ENCODE measurements at regions not wholly inside any gene's neighbourhood (a gene's known extent, or its start where the extent isn't known, plus 50 kb on each side); places are given as distances from the start of the nearest gene placed in this dataset.

DNA sequence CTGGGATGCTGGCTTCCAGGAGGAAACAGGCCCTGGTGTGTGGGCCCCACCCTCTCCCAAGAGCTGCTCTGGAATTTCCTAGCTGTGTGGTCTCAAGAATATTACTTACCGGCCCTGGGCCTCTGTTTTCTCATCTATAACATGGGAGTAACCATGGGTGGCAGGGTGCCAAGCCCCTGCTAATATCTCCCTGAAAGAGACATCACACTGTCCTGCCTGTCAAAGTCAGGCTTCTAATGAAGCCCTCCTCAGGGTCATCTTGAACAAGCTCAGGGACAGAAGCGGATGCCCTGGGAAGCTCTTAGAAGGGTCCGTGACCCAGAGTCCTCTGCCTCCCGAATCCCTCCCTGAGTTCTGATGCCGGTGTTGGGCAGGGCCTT is 173.2 kb upstream of the HDAC4 start:
- TF ChIP-seq POLR2AphosphoS5 (IDR thresholded peaks at IDR 0.05; ENCODE audit: low read depth) (no peak), SPI1 (IDR thresholded peaks at IDR 0.05; ENCODE audit: borderline replicate concordance, low read depth) (no peak), GABPA (IDR thresholded peaks at IDR 0.05; ENCODE audit: low read depth) (no peak)
- TF ChIP-seq, protein P1, sequence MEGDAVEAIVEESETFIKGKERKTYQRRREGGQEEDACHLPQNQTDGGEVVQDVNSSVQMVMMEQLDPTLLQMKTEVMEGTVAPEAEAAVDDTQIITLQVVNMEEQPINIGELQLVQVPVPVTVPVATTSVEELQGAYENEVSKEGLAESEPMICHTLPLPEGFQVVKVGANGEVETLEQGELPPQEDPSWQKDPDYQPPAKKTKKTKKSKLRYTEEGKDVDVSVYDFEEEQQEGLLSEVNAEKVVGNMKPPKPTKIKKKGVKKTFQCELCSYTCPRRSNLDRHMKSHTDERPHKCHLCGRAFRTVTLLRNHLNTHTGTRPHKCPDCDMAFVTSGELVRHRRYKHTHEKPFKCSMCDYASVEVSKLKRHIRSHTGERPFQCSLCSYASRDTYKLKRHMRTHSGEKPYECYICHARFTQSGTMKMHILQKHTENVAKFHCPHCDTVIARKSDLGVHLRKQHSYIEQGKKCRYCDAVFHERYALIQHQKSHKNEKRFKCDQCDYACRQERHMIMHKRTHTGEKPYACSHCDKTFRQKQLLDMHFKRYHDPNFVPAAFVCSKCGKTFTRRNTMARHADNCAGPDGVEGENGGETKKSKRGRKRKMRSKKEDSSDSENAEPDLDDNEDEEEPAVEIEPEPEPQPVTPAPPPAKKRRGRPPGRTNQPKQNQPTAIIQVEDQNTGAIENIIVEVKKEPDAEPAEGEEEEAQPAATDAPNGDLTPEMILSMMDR (IDR thresholded peaks at IDR 0.05; ENCODE audit: insufficient read depth, low read length): no peak
- TF ChIP-seq, protein P2, sequence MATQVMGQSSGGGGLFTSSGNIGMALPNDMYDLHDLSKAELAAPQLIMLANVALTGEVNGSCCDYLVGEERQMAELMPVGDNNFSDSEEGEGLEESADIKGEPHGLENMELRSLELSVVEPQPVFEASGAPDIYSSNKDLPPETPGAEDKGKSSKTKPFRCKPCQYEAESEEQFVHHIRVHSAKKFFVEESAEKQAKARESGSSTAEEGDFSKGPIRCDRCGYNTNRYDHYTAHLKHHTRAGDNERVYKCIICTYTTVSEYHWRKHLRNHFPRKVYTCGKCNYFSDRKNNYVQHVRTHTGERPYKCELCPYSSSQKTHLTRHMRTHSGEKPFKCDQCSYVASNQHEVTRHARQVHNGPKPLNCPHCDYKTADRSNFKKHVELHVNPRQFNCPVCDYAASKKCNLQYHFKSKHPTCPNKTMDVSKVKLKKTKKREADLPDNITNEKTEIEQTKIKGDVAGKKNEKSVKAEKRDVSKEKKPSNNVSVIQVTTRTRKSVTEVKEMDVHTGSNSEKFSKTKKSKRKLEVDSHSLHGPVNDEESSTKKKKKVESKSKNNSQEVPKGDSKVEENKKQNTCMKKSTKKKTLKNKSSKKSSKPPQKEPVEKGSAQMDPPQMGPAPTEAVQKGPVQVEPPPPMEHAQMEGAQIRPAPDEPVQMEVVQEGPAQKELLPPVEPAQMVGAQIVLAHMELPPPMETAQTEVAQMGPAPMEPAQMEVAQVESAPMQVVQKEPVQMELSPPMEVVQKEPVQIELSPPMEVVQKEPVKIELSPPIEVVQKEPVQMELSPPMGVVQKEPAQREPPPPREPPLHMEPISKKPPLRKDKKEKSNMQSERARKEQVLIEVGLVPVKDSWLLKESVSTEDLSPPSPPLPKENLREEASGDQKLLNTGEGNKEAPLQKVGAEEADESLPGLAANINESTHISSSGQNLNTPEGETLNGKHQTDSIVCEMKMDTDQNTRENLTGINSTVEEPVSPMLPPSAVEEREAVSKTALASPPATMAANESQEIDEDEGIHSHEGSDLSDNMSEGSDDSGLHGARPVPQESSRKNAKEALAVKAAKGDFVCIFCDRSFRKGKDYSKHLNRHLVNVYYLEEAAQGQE (IDR thresholded peaks at IDR 0.05; ENCODE audit: insufficient replicate concordance, low read depth): no peak
- Histone ChIP-seq H3K4me3 (replicated peaks; ENCODE audit: insufficient read depth, low read length) (no peak overlapping the region), H3K27ac (replicated peaks) (no peak overlapping the region), H3K27me3 (ENCODE audit: insufficient read depth, poor library complexity, severe bottlenecking) (no peaks in the 10 kb centered on the region)
- DNase-seq (ENCODE audit: low read depth in 1 of 2, low spot score in 1 of 2): no peak

DNA sequence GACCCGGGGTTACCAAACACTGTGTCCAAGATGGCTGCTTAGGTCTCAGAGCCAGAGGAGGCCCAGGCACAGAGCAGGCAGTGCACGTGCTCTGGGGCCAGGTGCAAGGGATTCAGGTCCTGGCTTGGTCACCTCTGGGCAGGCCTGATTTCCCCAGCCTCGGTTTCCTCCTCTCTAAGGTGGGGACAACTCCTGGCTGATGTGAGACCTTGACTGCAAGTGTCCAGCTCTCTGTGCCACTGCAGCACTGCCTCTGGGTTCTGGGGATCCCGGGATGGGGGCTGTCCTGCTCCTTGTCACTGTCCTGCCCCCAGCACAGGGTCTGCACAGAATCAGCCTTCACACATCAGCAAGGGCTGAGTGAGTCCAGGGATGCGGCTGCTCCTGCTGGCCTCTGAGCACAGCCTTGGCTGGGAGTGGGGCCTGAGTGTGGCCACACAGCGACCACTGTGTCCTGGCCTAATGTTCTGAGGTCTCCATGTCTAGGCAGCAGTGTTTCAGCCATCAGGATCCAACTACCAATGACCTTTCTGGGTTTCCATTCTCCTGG is 170.2 kb upstream of the HDAC4 start:
- TF ChIP-seq, protein P2 (IDR thresholded peaks at IDR 0.05; ENCODE audit: insufficient replicate concordance, low read depth): no peak
- TF ChIP-seq, protein P1 (IDR thresholded peaks at IDR 0.05; ENCODE audit: insufficient read depth, low read length): no peak
- TF ChIP-seq SPI1 (IDR thresholded peaks at IDR 0.05; ENCODE audit: borderline replicate concordance, low read depth) (no peak), GABPA (IDR thresholded peaks at IDR 0.05; ENCODE audit: low read depth) (no peak), POLR2AphosphoS5 (IDR thresholded peaks at IDR 0.05; ENCODE audit: low read depth) (no peak)
- H3K27ac ChIP-seq (replicated peaks): no peak overlapping the region
- DNase-seq (ENCODE audit: low read depth in 1 of 2, low spot score in 1 of 2): no peak
- H3K27me3 ChIP-seq (ENCODE audit: insufficient read depth, poor library complexity, severe bottlenecking): no peaks in the 10 kb centered on the region
- H3K4me3 ChIP-seq (replicated peaks; ENCODE audit: insufficient read depth, low read length): no peak overlapping the region

DNA sequence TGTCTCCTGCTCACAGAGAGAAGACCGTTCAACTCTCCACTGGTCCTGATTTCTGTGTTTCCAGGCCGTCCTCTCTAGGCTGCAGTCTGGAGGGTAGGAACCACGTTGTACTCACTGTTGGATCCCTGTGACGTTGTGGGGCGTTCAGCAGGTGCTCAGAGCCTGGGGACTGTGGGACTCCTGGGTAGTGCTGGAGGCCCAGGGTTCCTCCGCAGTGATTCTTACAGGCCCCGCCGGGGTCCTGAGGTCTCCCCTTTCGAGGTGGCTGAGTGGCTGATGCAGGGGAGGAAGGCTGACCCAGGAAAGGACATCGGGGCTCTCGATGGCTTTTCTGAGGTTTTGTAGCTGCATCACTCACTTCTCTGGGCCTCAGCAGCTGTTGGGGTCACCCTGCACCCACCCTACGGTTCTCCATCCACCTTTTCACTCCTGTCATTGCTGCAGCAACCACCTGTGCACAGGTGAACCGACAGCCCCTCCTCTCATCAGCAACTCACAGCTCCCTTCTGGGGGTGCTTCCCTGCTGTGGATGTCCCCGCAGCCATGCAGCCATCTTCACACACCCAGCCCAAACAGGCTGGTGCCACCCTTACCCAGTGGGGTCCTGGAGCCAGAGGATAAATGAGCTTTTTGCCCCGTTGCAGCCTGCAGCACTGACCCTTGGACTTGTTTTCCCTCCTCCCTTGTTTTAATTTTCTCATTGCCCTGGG is 169.6 kb upstream of the HDAC4 start:
- TF ChIP-seq, protein P2 (IDR thresholded peaks at IDR 0.05; ENCODE audit: insufficient replicate concordance, low read depth): no peak
- Histone ChIP-seq H3K27ac (replicated peaks) (no peak overlapping the region), H3K27me3 (ENCODE audit: insufficient read depth, poor library complexity, severe bottlenecking) (no peaks in the 10 kb centered on the region), H3K4me3 (replicated peaks; ENCODE audit: insufficient read depth, low read length) (no peak overlapping the region)
- no peak for DNase-seq (ENCODE audit: low read depth in 1 of 2, low spot score in 1 of 2)
